Stomach (tissue), 4 donors: ENCODE measurements at regions not wholly inside any gene's neighbourhood (a gene's known extent, or its start where the extent isn't known, plus 50 kb on each side); places are given as distances from the start of the nearest gene placed in this dataset.

ENCODE experiments used
- CTCF ChIP-seq, 7 experiments: fragments of 450-650 bp in 4 of 7; fragments of 200-600 bp in 3 of 7; sonication (generic) in 3 of 7; IDR thresholded peaks; one replicate each; pipeline ENCODE4 v1.5.1; 2016 to 2019; ENCODE audit warnings: antibody characterized with exemption in 7 of 7, control low read depth in 2 of 7, mild to moderate bottlenecking in 1 of 7
- POLR2A ChIP-seq, 4 donors: fragments of 450-650 bp; IDR thresholded peaks; one replicate each; pipeline ENCODE4 v1.6.1; 2016; ENCODE audit warnings: antibody characterized with exemption in 4 of 4, control low read depth in 2 of 4, mild to moderate bottlenecking in 1 of 4, moderate library complexity in 1 of 4

- TF ChIP-seq CTCF (IDR thresholded peaks at IDR 0.05) (no peak), POLR2A (IDR thresholded peaks at IDR 0.05) (no peak)
These were observed 144.1 kb upstream of the ALCAM start for GRCh38 chr3:105222568-105223093.
